ENCODE measurements at regions not wholly inside any gene's neighbourhood (a gene's known extent, or its start where the extent isn't known, plus 50 kb on each side); places are given as distances from the start of the nearest gene placed in this dataset.

DNA sequence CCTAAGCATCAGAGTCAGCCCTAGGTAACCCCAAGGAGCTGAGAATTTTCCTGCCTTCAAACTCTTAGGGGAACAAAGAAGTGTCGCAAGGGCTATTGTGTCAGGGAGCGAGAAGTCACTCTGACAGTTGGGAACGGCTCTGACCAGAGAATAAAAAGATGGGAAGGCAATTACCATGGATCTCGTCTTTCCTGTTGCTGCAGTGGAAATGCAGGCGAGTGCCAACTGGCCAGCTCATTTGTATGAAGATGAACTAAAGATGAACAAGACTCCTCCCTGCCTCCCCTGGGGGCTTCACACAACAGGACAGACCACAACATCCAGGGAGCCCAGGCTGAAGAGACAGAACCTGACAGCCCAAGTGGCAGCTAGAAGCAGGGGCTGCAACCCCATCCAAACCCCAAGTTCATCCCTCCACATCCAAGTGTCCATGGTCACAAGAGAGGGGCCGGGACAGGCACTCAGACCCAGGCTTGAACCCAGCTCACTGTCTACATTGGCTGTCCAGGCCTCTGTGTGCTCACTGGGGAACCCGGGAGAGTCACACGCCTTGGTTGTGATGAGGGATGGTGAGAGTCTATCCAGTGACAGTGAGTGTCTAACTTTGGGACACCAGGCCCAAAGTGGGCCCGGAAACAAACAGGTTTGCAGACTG, 322.4 kb downstream of the BCL11B start:
- no peak for DNase-seq (ENCODE audit: low read depth)
- H3K4me3 ChIP-seq (ENCODE audit: low read length), result no peak overlapping the region
- TF ChIP-seq CTCF (conservative IDR thresholded peaks at IDR 0.05; ENCODE audit: low read depth, low read length), result no peak

- no peak for DNase-seq (ENCODE audit: low read depth)
Observed at GRCh38 chr14:98950353-98950895, 321.6 kb downstream of the BCL11B start.

GRCh38 chr14:98951031-98951430, 321.0 kb downstream of the BCL11B start:
- no peak for DNase-seq (ENCODE audit: low read depth)
- H3K4me3 ChIP-seq (ENCODE audit: low read length), result no peak overlapping the region
- no peak for TF ChIP-seq CTCF (conservative IDR thresholded peaks at IDR 0.05; ENCODE audit: low read depth, low read length)

More at GRCh38 chr14:98950353-98950895, 321.6 kb downstream of the BCL11B start:
- no peak overlapping the region for H3K4me3 ChIP-seq (ENCODE audit: low read length)
- TF ChIP-seq CTCF (conservative IDR thresholded peaks at IDR 0.05; ENCODE audit: low read depth, low read length), result no peak

GRCh38 chr14:98951521-98952152, 320.4 kb downstream of the BCL11B start:
- no peak for DNase-seq (ENCODE audit: low read depth)
- TF ChIP-seq CTCF (conservative IDR thresholded peaks at IDR 0.05; ENCODE audit: low read depth, low read length), result no peak
- no peak overlapping the region for H3K4me3 ChIP-seq (ENCODE audit: low read length)

- no peak for TF ChIP-seq CTCF (conservative IDR thresholded peaks at IDR 0.05; ENCODE audit: low read depth, low read length)
- peak overlapping the region; percentile 1 for H3K4me3 ChIP-seq (ENCODE audit: low read length)
- peak; percentile 87 for DNase-seq (ENCODE audit: low read depth)
Observed at GRCh38 chr14:98952593-98953350, 319.2 kb downstream of the BCL11B start.

GRCh38 chr14:98953551-98954348, 318.2 kb downstream of the BCL11B start:
- TF ChIP-seq CTCF (conservative IDR thresholded peaks at IDR 0.05; ENCODE audit: low read depth, low read length), result no peak
- no peak overlapping the region for H3K4me3 ChIP-seq (ENCODE audit: low read length)
- peak; percentile 72 for DNase-seq (ENCODE audit: low read depth)

All from retinal pigment epithelial cell (primary cell).